ENCODE measurements at regions not wholly inside any gene's neighbourhood (a gene's known extent, or its start where the extent isn't known, plus 50 kb on each side); places are given as distances from the start of the nearest gene placed in this dataset.

DNA sequence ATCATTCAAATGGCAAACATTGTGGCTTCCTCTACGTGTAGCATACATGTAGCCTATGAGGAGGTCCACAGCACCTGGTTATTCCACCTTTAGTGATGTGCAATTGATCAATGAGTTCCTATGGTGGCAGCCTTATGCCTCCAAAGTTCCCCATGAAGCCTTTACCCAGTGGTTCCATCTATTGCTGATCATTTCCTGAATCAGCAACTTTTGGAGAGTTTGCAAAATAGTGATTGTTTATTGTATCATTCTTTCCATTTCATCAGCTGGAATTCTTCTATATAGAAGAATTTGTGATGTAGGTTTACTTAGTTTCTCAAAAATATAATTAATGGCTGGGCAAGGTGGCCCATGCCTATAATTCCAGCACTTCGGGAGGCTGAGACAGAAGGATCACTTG, 380.2 kb upstream of the MKI67 start:
- DNase-seq, result no peak

GRCh38 chr10:128507066-128507465, 380.8 kb upstream of the MKI67 start:
- no peak for DNase-seq

- DNase-seq, result no peak
Observed at GRCh38 chr10:128511284-128511683, 385.1 kb upstream of the MKI67 start.

DNA sequence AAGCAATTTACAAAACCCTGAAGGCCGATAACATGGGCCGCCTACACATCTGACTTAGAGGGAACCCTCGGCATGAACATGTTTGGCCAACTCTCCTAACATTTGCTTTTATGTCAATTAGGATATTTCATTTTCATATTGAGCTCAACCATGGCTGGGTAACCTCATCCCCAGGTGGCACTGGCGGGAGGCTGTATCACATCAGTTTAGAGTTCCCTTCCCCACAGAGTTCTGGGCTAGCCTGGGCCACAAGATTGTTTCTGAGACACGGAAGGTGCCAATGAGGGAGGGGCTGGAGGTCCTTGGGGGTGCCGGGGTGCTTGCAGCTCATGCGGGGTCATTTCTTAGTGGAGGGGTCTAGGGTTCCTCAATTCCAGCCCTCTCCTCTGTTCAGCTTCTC, 386.5 kb upstream of the MKI67 start:
- DNase-seq, result no peak

DNA sequence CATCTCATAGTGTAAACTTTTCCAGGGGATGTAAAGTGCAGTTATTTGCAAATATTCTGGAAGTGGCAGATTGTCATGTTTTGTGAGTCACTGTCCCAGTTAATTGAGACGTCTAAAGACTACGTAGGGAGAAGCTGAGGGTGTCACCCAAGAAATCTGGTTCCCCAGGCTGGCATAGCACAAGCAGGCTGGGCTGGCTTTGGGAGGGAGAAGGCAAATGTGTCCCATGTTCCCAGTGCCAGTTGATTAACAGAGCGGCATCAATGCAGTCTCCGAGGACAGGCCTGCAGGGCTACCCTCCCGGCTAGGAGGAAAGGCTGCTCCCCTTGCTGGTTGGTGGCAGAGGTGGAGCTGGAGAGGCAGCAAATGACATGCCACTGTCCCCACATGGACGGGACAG, 388.3 kb upstream of the MKI67 start:
- no peak for DNase-seq

GRCh38 chr10:128516180-128516579, 390.0 kb upstream of the MKI67 start:
- DNase-seq, result no peak

DNA sequence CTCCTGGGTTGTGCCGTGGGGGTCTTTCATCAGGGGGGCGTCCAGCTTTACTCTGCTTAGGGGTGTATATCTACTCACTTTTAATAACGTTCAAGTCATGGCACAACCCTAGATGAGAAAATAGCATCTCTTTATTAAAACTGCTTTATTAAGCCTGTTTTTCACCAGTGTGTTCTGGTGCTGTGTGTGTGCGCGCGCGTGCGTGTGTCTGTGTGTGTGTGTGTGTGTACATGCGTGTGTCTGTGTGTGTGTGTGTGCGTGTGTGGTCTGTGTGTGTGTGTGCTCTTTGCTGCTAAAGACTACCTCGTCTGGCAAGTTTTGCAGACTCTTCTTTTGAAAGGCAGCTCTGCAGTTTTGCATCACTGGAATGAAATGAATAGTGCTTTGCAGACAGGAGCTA, 390.9 kb upstream of the MKI67 start:
- no peak for DNase-seq

- no peak for DNase-seq
Observed at GRCh38 chr10:128518000-128518399, 391.8 kb upstream of the MKI67 start.

- DNase-seq, result no peak
Observed at GRCh38 chr10:128519581-128519980, 393.4 kb upstream of the MKI67 start.

DNA sequence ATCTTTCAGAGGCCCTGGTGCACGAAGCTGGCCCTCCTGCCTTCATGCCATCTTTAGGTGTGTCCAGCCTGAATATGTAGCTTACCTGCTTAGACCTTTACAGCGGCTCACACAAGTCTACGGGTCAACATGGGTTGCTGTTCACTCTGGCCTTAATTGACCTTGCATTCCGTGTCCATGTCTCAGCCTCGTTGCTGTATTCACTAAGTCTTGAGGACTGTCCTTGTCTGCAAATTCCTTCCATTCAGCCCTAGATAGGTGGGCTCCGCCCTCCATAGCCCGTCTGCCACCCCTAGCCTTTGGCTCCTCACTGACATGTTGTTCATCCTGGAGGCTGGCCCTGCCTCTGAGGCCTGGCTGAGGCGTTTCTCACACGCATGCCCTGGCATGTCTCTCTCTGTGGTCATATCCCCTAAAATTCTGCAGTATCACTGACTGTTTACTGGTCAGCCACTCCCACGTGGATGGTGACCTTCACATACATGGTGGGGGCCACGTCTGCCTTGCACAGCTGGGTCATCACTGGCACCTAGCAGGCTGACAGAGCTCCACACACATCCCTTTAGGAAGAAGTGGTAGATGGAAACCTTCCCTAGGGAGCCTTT, 394.1 kb upstream of the MKI67 start:
- no peak for DNase-seq

DNA sequence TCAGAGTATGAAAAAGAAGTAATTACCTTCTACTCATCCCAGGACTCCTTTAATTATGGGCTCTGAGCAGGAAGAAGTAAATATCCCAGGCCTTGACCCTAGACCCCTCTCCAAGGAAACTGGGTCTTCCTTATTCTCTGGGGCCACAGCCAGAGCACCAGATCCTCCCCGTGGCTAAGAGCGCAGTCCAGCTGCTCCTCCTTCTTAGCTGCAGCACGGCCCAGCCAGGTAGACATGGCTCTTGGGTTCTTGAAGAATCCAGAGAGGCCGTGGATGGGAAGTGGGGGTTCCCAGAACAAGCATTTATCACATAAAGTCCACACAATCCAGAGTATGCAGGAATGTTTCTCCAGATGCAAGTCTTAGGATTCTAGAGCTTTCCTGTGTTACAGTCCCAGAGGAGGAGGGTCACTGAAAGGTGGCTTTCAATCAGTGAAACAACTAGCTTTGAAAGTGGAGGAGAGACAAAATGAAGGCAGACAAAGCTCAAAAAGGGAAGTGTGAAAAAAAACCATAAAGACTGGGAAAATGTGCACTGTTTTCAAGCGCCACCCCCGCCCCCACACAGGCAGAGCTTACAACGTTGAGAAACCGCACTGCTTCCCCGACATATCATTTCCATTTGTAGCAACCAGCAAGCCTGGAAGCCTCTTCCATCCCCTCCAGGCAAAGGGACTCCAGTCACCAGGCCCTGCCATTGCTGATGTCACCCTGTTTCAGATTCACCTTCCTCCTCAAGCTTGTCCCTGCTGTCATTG, 396.5 kb upstream of the MKI67 start:
- DNase-seq, result no peak

GRCh38 chr10:128525444-128525843, 399.2 kb upstream of the MKI67 start:
- no peak for DNase-seq

GRCh38 chr10:128525936-128526335, 399.7 kb upstream of the MKI67 start:
- no peak for DNase-seq

GRCh38 chr10:128526791-128527375, 400.7 kb upstream of the MKI67 start:
- no peak for DNase-seq

GRCh38 chr10:128527711-128528110, 401.5 kb upstream of the MKI67 start:
- no peak for DNase-seq

DNA sequence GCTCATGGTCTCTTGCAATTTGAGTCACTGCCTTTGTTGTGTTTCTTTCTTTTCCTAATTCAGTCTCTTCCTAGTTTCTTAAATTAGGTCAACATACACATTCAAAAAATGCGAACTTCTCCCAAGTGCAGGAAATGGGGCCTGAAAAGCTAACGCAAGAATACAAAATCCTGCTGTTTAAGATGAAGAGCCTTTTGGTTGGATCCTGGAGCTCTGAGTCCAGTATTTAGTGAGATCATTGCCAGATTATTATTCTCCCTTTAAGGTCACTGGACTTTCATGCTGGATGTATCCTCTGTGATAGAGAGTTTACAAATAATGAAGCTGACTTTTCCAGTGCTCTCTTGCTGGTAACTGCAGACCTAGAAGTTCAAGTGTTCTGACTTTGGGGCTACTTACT, 401.9 kb upstream of the MKI67 start:
- no peak for DNase-seq

DNA sequence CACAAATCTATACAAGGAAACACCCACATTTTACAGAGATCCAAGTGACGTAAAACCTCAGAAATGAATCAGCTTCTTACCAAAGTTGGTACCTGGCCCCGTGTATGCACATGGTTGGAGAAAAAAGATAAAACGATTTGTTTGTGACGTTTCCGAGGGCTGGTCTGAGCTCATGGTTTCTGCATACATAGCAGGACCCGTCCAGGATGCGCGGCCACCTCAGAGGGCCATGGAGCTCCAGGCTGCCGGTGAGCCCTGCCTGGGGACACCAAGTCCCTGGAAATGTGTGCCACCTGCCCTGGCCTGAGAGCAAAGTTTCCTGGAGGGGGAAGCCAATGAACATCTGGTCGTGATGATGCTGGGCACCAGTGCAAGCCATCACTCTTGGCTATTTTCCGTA, 402.6 kb upstream of the MKI67 start:
- DNase-seq, result no peak

DNA sequence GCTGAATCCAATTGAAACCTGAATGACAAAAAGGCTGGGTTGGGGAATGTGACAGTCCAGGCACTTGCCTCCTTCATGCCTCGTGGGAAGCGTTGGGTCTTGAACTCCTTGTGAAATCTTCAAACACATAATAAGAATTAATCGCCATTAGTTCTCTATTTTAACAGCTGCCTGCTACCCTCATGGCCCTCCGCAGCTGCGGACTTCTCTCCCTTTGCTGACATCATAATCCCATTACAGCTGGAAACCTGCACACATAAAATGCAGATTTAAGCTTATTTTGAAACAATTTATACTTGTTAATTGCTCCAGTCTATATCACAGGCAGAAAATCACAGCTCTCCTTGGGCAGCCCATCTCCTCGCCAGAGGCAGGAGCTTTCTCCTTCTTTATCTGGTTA, 403.0 kb upstream of the MKI67 start:
- DNase-seq, result no peak

GRCh38 chr10:128530301-128530700, 404.1 kb upstream of the MKI67 start:
- DNase-seq, result no peak

DNA sequence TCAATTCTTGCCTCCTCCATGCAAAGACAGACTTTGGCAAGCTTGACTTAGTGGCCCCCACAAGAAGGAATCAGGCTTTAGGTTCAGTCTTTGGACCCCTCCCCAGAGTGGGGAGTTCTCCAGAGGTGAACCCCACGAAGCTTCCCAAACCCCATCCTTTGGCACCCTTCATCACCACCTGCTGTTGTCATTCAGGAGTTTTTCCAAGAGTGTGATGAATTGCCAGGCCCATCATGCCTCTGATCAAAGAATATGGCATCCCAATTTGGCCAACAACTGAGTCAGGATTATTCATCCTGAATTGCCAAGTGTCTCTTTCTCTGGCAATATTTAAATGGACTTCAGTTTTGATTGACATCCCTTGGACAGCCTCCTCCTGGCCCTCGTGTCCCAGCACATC, 404.7 kb upstream of the MKI67 start:
- no peak for DNase-seq

DNA sequence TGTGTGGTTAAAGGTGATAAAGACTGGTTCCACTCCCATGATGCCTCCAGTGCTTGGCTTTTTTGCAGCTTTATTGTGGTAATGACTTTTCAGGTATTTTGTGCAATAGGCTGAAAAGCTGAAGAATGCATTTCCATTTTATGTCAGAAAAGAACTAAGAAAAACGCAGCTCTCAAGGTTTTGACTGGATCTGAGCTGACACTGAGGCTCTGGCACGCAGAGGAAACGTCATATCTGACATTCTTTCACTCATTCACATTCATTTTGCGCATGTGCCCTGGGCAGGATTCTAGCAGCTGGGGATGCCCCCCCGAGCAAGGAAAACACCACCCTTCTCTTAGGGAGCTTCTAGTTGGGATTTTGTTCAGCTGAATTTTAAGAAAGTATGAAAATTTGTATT, 408.5 kb upstream of the MKI67 start:
- no peak for DNase-seq

DNA sequence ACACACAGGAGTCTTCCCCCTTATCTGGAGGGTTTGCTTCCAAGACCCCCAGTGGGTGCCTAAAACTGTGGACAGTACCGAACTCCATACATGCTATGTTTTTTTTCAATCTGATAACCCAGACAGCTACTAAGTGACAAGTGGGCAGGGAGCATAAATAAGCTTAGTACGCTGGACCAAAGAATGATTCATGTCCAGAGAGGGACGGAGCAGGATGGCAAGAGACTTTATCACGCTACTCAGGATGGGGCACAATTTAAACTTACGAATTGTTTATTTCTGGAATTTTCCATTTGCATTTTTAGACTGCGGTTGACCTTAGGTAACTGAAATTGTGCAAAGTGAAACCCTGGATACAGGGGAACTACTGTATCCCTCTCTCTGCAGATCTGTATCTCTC, 410.0 kb upstream of the MKI67 start:
- DNase-seq, result no peak

DNA sequence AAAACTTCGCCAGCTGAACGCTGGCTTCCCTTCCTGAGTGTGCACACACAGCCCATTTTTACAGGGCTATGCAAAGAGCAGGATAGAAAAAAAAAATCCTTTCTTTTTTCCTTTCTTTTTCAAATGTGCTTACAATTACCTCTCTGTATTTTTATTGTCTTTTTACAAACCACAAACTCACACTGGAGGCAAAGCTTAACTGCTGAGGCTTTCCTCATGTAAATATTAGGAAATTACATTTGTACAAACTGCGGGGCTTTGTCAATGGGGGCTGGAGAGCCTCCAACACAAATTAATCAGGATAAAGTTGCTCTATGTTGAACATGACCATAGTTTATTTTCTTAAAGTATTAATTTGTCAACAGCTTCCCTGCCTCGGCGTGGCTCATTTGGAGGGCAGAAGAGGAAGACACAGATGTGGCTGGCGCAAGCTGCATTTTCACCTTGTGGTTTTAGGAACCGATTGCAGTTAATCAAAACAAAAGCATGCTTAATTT, 411.7 kb upstream of the MKI67 start:
- no peak for DNase-seq

DNA sequence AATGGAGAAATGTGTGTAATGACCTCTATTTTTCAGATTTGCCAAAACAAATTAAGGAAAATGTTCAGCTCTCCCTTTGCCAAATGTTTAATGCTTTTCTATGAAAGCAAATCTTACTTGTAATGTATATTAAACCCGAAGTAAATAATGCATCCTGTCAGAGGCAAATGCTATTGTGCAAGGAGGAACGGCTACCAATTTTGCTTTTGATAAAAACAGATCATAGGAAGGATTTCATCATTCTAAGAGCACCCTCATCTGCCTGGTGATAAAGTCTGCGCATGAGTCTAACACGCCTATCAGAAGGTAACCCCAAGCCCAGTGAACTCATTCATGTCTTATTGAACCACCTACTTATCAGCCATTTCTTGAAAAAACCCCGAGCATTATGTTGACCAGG, 412.4 kb upstream of the MKI67 start:
- DNase-seq, result no peak

Measured in NCI-H2107 (cell line).